ENCODE measurements at regions not wholly inside any gene's neighbourhood (a gene's known extent, or its start where the extent isn't known, plus 50 kb on each side); places are given as distances from the start of the nearest gene placed in this dataset.
"Not testable (repeated sequence)": the region's sequence is repeated elsewhere in the genome, so short reads cannot be mapped to it uniquely, and the experiment has no call there.

DNA sequence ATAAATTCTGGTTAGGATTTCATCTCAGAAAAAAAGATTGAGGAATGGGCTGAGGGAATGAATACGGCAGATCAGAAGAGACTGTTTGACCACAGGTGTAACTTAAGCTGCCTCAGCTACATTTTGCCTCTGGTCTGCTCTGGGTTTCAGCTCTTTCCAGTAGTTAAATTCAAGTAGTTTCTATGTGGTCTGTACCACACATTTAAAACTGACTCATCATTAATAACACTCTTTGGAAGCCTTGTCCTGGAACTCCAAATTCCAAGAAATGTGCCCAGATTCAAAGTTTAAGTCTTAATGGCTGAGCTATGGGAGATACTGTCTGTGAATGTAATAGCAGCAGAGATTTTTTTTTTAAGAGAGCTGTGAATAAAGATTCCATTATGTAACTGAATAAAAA lies 133.1 kb upstream of the IGSF10 start:
- DNase-seq: no peak

DNA sequence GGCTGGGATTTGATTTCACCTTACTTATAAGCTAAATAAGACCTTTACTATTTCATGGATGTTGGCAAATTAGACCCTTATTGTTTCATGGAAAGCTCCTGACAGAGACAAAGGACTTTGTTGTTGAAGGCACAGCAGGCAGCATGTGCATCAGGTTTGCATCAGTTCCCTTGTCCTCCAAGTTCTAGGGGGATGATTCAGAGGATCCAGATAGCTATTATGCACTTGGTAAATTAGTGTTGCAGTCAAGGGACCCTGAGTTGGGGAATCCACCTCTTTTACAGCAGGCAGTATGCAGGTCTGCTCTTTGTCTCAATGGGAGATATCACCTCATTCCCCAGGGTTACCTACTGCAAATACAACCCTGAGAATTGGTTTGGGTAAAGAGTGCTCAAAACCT lies 131.4 kb upstream of the IGSF10 start:
- no peak for DNase-seq

DNA sequence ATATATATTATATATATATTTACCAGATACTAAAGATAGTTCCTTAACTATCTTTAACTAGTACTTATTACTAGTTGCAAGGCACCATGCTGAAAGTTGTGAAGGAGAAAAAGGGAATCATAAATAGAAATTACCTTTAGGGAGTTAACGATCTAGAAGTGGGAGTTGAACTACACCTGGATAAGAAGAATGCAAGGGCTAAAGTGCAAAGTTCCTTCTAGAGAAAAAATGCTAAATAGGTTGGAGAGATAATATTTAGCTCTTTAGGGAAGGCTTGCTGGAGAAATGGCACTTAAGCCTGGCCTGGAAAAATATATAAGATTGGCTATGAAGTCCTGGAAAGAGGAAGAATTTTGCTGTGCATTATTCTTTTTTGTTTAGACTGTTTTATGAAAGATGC lies 130.6 kb upstream of the IGSF10 start:
- DNase-seq: no peak

DNA sequence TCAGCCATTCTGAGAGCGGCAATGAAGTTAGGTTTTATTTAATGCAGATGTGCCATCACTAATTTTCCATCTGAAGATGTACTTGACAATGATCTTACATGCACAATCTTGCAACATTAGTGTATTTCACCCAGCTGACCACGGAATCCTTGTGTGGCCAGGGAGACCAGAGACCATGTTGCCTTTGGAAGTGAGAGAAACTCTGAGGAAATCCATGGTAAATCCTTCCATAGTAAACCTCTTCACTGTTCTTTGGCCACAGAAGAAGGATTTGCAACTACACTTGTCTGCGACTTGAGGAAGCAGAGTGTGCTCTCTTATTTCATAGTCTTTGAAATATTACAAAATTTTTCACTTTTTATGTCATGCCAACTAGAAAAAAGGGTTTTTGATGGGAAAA lies 128.4 kb upstream of the IGSF10 start:
- DNase-seq: no peak

DNA sequence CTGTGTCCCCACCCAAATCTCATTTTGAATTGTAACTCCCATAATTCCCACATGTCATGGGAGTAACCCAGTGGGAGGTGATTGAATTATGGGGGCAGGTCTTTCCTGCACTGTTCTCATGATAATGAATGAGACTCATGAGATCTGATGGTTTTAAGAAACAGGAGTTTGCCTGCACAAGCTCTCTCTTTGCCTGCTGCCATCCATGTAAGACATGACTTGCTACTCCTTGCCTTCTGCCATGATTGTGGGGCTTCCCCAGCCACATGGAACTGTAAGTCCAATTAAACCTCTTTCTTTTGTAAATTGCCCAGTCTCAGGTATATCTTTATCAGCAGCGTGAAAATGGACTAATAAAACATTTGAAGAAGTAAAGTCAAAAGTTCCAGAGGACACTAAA lies 126.8 kb upstream of the IGSF10 start:
- DNase-seq: not testable (repeated sequence)

DNA sequence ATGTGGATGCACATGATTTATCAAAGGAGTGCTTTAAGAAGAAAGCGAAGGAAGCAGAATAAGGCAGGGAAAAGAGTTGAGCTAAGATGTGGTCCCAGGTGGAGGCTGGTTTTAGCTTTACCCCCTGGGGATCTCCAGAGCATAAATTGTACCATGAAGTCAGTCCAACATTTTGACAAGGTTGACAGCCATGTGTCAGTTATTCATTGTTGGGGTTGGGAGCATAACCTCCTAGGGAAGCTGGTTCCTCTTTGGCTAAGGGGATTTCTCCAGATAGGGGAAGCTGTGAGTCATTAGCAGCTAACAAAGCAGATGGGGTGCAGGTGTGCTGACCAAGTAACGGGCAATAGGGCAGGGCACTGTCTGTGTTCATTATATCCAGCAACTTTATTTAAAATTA lies 123.7 kb upstream of the IGSF10 start:
- DNase-seq: peak; percentile 1

DNA sequence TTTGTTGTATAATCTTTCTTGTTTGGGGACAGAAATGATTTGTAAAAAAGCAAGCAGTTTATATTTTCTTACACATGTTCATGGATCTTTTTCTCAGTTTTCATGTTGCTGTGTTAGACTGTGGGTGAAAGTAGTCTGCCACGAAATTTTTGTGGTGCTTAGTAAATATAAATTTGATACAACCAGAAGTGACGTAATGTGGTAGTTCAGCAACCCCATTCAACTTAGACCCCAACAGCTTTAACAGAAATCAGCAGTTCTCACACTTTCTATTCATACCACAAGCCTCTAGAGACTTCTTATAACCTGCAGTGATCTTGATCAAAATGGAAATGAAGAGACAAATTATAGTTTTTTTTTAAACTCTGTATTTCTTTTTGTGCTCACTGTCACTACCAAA lies 120.2 kb upstream of the IGSF10 start:
- no peak for DNase-seq

DNA sequence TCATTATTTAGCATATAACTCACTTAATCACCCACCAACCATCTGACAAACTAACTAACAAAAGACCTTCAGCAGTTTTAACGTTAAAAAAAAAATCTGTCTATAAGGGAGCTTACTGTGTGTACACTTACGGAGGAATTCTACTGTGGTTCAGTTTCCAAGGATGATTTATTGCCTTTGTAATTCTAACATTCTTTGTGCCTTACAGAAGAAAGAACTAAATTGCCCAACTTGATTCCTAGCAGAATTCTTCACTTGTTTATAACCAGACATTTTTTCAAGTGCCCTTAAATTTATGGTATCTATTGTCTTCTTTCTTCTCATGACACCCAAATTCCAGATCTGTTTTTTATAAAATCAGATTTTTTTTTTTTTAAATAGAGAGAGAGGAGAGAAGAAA lies 119.7 kb upstream of the IGSF10 start:
- no peak for DNase-seq

DNA sequence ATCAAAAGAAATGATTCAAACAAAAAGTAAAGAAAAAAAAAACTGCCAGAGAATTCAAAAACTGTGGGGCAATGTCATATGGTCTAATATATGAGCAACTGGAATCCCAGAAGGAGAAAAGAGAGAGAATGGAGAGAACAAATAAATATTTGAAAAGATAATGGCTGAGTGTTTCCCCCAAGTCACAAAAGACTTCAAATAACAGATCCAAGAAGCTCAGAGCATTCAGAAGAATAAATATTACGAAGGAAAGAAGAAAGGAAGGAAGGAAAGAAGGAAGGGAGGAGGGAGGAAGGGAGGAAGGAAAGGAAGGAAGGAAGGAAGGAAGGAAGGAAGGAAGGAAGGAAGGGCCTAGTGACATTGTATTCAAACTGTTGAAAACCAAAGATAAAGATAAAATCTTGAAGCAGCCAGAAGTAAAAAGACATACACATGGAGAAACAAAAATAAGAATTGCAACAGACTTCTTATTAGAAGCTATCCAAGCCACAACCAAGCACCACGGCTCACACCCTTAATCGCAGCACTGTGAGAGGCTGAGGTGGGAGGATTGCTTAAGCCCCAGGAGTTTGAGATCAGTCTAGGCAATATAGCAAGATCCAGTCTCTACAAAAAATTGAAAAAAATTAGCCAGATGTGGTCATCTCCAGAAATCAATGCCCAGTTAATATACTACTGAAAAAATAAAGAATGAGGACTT lies 118.9 kb upstream of the IGSF10 start:
- DNase-seq: peak; percentile 34

DNA sequence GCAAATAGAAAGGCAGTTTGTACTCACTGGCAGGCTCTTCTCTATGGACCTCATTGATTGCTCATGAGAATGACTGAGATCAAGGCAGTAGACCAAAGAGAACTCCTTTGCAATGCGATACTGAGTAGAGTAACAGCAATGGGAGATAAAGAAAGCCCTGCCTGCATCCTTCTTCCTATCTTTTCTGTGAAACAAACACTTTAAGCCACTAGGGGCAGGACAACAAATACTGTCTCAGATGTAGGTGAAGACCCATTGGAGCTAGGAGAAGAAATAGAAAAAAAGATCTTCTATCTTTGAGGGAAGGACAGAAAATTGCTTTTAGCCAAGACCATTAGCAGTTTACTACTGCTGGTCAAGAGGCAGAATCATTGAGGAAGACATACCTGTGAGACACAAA lies 117.6 kb upstream of the IGSF10 start:
- peak; percentile 4 for DNase-seq

DNA sequence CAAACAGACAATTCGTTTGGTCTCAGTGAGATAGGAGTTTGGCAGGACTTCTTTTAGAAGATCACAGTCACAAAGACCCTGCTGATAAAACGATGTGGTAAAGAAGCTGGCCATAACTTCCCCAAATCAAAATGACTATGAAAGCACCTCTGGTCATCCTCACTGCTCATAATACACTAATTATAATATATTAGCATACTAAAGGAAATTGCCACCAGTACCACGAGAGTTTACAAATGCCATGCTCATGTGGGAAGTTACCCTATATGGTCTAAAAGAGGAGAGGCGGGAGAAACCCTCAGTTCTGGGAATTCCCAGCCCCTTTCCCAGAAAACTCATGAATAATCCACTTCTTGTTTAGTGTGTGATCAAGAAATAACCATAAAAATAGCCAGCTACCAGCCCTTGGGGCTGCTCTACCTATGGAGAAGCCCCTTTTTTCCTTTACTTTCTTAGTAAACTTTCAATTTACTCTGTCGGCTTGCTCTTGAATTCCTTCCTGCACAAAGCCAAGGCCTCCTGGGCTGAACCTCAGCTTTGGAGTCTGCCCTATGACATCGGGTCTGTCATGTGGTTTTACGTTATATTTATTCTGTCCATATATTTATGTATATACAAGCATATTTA lies 115.8 kb upstream of the IGSF10 start:
- peak; percentile 82 for DNase-seq

DNA sequence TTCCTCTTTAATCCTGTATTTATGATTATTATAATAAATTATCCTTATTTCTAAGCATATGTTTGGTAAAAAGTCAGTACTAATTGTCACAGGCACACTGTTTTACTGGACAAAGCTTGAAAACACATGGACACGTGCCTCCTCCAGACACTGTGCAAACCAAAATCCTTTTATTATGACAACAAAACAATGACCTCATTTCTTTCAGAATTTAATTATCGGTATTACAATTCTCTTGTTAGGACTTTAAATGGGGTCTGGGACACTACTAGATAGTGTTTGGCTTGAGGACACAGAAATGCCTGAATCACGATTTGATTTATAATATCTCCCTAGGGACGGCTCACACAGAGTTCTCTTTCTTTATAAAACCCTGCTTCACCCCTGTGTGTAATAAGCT lies 107.3 kb upstream of the IGSF10 start:
- DNase-seq: no peak

DNA sequence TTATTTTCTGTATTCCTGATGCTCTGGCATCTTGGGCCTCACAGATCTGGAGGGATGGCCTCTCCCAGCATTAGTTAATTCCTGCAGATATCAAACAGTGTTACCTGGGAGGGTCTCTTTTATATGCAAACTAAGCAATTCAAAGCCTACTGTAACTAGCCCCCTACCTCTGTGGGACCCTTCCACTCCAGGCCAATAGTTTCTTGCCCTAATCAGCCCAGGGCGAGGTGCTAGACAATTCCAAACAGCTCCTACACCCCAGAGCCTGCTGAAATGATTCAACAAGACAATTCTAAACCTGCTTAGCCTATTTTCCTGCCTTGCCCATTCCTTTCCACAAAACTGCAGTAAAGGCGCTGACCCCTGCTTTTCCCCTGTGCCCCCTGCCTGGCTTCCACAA lies 106.6 kb upstream of the IGSF10 start:
- no peak for DNase-seq

DNA sequence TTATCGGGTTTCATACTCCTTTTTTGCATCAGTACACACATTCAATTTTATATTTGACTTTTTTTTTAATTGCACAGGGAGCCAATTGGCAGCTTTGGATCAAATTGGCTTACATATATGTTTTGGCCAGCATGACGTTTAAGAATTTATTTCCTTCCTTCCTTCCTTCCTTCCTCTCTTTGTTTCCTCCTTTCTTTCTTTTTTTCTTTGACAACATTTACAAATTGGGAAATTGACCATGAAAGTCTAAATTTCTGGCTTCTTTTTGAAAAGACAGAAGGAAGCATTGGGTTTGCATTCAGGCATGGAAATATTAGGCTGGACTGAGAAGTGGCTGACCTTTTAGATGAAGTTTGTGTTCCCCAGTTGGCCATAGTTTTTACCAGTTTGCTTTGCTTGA lies 103.4 kb upstream of the IGSF10 start:
- no peak for DNase-seq

DNA sequence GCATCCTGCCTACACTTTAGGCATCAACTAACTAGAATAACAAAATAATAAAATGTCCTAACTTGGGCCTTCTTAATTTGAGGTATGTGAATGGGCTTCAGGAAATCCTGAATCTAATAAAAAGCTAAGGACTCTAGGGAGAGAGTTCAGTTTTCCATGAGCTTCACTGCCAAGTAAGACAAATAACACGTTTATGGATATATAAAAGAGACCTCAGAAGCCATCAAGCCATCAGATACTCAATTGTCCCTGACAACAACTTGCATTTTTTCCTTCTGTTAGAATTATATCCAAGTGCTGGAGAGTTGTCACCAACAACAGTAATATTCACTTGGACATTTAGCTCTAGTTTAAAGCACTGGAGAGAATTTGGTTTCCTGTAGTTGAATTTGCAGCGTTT lies 102.4 kb upstream of the IGSF10 start:
- DNase-seq: no peak

DNA sequence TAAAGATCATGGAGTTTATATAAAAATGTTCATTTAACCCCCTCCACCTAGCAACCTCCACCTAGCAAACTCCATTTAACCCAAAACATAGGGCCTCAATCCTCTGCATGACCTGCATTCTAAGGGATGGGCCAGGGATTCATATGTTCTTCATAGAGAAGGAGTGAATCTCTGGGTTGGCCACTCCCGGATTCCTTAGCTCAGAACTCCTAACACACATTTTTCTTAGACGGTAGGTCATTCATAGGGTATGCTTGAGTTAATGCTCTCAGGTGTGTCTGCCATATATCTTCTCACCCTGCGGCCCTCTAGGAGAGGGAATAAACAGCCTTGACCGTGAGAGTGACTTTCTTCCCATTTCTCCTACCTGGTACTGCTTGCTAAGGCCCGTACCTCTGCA lies 102.0 kb upstream of the IGSF10 start:
- DNase-seq: no peak

DNA sequence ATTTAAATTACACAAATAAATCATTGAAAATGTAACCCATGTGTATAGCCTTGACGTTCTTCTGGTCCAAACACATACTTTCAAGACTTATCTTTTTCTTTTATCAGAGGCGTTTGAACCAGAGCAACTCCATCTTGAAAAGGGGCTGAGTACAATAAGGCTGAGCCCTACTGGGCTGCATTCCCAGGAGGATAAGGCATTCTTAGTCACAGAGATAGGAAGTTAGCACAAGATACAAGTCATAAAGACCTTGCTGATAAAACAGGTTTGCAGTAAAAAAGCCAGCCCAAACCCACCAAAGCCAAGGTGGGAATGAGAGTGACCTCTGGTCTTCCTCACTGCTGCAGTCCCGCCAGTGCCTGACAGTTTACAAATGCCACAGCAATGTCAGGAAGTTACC lies 101.0 kb upstream of the IGSF10 start:
- DNase-seq: no peak

DNA sequence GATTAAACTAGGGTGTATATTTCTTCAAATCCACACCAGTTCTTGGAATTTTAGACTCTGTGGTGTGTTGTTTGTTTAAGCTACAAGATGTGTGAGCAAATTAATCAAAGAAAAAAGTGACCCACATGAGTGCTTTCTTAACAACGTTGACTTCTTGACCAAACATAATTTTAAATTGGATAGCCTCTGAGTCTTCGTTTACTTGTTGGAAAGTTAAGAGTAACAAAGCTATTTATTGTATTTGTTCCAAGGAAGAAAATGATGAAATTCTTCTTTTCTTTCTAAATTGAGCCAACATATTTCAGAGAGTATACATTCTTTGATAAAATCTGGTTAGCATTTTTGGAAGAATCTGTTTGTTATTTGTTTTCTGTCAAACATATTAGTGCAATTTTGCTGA lies 99.9 kb upstream of the IGSF10 start:
- DNase-seq: no peak

DNA sequence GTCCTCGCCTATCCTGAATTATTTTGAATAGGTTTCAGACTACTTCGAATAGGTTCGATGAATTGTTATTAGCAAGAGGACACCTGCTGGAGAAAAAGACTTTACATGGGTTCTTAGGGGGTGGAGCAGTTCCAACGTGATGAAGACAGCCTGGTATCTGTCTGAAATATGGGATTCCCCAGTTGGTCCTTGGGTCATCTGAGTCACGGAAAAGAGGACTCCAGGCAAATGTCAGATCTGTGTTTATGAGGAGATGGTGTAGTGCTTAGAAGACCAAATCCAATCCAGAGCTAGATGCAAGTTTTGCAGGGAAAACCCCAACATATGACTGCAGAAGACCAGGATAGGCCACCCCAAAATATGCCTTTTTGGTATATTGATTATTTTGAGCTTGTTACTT lies 98.9 kb upstream of the IGSF10 start:
- no peak for DNase-seq

DNA sequence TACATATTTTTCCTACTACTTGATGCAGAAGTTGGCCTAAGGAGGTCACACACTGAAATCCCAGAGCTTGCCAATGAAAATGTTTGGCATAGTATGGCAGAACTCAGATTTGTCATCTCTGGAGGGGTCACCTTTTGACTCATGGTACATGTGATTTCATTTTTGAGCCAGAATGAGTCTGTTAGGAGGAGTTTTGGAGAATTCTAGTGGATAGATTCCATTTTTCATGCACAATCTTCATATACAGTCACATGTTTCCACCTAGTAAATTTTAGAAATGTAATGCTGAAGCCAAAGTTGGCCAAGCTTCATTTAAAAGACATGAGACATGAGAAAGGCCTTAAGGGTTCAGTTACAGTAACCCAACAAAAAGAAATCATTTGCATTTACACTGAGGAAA lies 97.8 kb upstream of the IGSF10 start:
- no peak for DNase-seq

DNA sequence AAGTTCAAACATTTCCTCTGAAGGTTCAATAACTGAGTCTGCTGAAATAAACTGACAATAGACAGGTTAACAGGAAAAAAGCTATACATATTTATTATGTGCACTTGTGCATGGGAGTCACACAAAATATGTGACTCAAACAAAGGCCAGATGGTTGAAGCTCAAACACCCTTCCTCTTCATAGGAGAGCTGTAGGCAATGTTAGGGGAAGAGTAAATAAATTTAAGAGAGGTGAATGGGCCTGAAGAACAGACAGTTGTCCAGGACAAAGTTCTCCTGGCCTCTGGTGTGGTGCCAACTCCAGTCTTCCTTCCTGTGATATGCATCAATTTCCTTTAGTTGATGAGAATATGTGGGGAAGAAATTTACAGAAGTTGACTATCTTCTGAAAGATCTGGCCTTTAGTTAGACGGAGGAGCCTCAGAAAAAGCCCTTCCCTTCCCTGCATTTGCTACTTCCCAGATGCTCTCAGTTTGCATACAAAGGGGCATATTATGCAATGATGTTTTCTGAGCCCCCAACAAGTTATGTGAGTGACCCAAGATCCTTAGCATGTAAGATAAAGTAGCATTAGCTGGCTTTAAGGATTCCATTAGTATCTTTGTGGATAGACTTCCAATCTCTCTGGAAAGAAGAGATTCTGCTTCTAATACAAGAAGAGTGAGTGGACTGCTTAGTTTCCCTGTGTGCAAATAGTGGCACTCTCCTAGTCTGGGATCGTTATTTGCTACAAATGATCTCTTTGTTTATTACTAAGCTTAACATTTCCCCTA lies 96.4 kb upstream of the IGSF10 start:
- DNase-seq: no peak

DNA sequence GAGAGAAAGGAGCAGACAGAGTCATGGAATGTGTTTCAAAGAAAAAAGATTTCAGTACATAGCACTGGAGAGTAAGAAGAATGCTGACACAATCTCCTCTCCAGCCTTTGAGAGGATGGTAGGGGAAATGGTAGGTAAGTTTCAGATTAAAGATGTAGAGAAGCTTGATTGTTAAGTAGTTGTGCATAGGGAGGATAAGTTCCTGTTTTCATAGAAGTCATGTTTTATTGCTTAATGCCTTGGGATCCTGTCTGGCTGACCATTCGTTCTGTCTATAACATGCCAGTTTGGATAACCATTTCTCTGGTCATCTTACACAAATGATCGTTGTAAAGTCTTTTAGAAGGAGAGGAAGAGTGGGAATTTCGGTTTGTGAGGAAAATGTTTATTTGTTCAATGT lies 95.7 kb upstream of the IGSF10 start:
- peak; percentile 40 for DNase-seq

DNA sequence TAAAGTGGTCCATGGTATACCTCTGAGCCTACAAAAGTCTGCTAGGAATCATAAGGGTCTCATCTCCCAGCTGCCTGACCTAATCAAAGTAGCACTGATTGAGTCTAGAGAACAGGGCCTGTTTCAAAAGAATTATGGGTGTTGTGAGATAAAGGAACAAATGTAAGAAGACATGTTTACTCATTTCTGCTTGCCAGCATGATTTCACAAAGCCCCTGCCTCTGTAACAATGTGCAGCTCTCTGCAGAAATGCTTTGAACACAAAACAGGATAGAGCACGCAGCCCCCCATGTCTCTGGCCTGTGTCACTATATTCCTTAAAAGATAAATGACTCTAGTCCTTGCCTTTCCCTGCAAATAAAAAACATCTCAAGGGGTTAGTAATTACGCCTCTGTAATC lies 94.7 kb upstream of the IGSF10 start:
- no peak for DNase-seq

DNA sequence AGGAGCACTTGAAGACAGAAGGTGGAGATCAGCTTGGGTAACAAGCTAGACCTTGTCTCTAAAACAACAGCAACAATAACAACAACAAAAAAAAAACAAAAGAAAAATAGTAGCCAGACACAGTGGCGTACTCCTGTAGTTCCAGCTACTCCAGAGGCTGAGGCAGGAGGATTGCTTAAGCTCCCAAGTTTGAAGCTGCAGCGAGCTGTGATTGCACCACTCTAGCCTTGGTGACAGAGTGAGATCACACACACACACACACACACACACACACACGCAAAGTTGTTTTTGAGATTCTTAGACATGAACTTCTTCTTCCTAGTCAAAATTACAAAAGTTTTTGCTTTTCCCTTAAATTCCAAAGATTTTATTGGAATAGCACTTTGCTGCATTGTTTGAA lies 93.0 kb upstream of the IGSF10 start:
- DNase-seq: peak; percentile 2

Measured in OCI-M1 (cell line).